GM21515 (cell line): ENCODE measurements at regions not wholly inside any gene's neighbourhood (a gene's known extent, or its start where the extent isn't known, plus 50 kb on each side); places are given as distances from the start of the nearest gene placed in this dataset.

ENCODE experiments used
- ATAC-seq: cut with Tn5 transposase; IDR thresholded peaks from one replicate; pipeline ENCODE4 v1.9.1; 2021; ENCODE audit not compliant: unreplicated experiment

GRCh38 chr10:78571286-78571685 lies 497.5 kb upstream of the ZMIZ1 start:
- no peak for ATAC-seq

GRCh38 chr10:78571891-78572290 lies 496.9 kb upstream of the ZMIZ1 start:
- ATAC-seq, result no peak

GRCh38 chr10:78572565-78572964 lies 496.2 kb upstream of the ZMIZ1 start:
- ATAC-seq, result no peak

- ATAC-seq, result no peak
These were observed 494.2 kb upstream of the ZMIZ1 start for GRCh38 chr10:78574547-78574946.

GRCh38 chr10:78575400-78575799 lies 493.4 kb upstream of the ZMIZ1 start:
- ATAC-seq, result no peak

GRCh38 chr10:78576276-78576675 lies 492.5 kb upstream of the ZMIZ1 start:
- no peak for ATAC-seq

- ATAC-seq, result no peak
These were observed 491.1 kb upstream of the ZMIZ1 start for GRCh38 chr10:78577712-78578111.

- no peak for ATAC-seq
These were observed 489.8 kb upstream of the ZMIZ1 start for GRCh38 chr10:78578929-78579328.

- ATAC-seq, result no peak
These were observed 489.2 kb upstream of the ZMIZ1 start for GRCh38 chr10:78579576-78579975.

- ATAC-seq, result no peak
These were observed 488.8 kb upstream of the ZMIZ1 start for GRCh38 chr10:78579995-78580394.

- no peak for ATAC-seq
These were observed 487.6 kb upstream of the ZMIZ1 start for GRCh38 chr10:78581133-78581694.

GRCh38 chr10:78582540-78582939 lies 486.2 kb upstream of the ZMIZ1 start:
- ATAC-seq, result no peak

- ATAC-seq, result no peak
These were observed 484.5 kb upstream of the ZMIZ1 start for GRCh38 chr10:78584266-78584665.

- no peak for ATAC-seq
These were observed 484.1 kb upstream of the ZMIZ1 start for GRCh38 chr10:78584681-78585080.

- ATAC-seq, result no peak
These were observed 482.8 kb upstream of the ZMIZ1 start for GRCh38 chr10:78585952-78586351.

GRCh38 chr10:78588194-78588811 lies 480.5 kb upstream of the ZMIZ1 start:
- ATAC-seq, result no peak

GRCh38 chr10:78589687-78590086 lies 479.1 kb upstream of the ZMIZ1 start:
- no peak for ATAC-seq

GRCh38 chr10:78591066-78591465 lies 477.7 kb upstream of the ZMIZ1 start:
- no peak for ATAC-seq

GRCh38 chr10:78594559-78595268 lies 474.1 kb upstream of the ZMIZ1 start:
- no peak for ATAC-seq

- ATAC-seq, result no peak
These were observed 473.5 kb upstream of the ZMIZ1 start for GRCh38 chr10:78595269-78595619.

- ATAC-seq, result no peak
These were observed 472.2 kb upstream of the ZMIZ1 start for GRCh38 chr10:78596556-78596955.

GRCh38 chr10:78597796-78598555 lies 470.8 kb upstream of the ZMIZ1 start:
- ATAC-seq, result no peak
